ENCODE measurements at regions not wholly inside any gene's neighbourhood (a gene's known extent, or its start where the extent isn't known, plus 50 kb on each side); places are given as distances from the start of the nearest gene placed in this dataset.
A peak's percentile ranks its signal among the peaks of the same experiment; 100 is the strongest.

- no peak for TF ChIP-seq CTCF (tag by site-specific recombination; IDR thresholded peaks at IDR 0.05)
- TF ChIP-seq ZFHX2 (tag by site-specific recombination; conservative IDR thresholded peaks at IDR 0.05), result peak; percentile 61
- TF ChIP-seq HIC1 (tag by site-specific recombination; IDR thresholded peaks at IDR 0.05), result peak; percentile 17; the same call in 1 of the 2 replicates
- TF ChIP-seq ZNF23 (tag by site-specific recombination; IDR thresholded peaks at IDR 0.05; ENCODE audit: borderline replicate concordance), result no peak
- TF ChIP-seq ZNF830 (tag by site-specific recombination; IDR thresholded peaks at IDR 0.05; ENCODE audit: low read depth), result no peak
- no peak for TF ChIP-seq ZNF544 (tag by site-specific recombination; IDR thresholded peaks at IDR 0.05)
Measured at GRCh38 chr5:67984546-67984945, 231.0 kb upstream of the PIK3R1 start (continued).

- no peaks in the 10 kb centered on the region for H3K4me1 ChIP-seq (ENCODE audit: control insufficient read depth, insufficient read depth, low read length)
- no peak overlapping the region for H3K27ac ChIP-seq (ENCODE audit: extremely low read depth, low read depth, low read length)
- H3K36me3 ChIP-seq (ENCODE audit: control insufficient read depth in 2 of 2, insufficient read depth in 1 of 2, low read length in 2 of 2), result no peaks in the 10 kb centered on the region
- ChIA-PET POLR2A (no interaction called here), CTCF (no interaction called here)
- H3K9me3 ChIP-seq (ENCODE audit: control insufficient read depth, insufficient read depth, low read depth, low read length), result no peaks in the 10 kb centered on the region
- no peak overlapping the region for H3K4me3 ChIP-seq (ENCODE audit: low read depth, low read length)
- TF ChIP-seq ZFP69B (tag by site-specific recombination; IDR thresholded peaks at IDR 0.05) (peak; percentile 89; the same call in 1 of the 2 replicates), ZNF223 (tag by site-specific recombination; IDR thresholded peaks at IDR 0.05) (no peak), ATF2 (tag by site-specific recombination; IDR thresholded peaks at IDR 0.05; ENCODE audit: low read depth) (0 out of 2 replicates have a peak, but pooled peaks have one; percentile 5), ZNF211 (tag by site-specific recombination; IDR thresholded peaks at IDR 0.05; ENCODE audit: low read depth) (no peak), ZNF112 (tag by site-specific recombination; IDR thresholded peaks at IDR 0.05) (no peak), HOXA7 (CRISPR knock-in tag; IDR thresholded peaks at IDR 0.05; ENCODE audit: borderline replicate concordance) (no peak), OVOL3 (tag by site-specific recombination; IDR thresholded peaks at IDR 0.05) (no peak), ZNF501 (tag by site-specific recombination; IDR thresholded peaks at IDR 0.05) (no peak), ZNF354C (tag by site-specific recombination; IDR thresholded peaks at IDR 0.05; ENCODE audit: borderline replicate concordance, low read depth) (no peak), ZBTB6 (tag by site-specific recombination; IDR thresholded peaks at IDR 0.05) (no peak), ZNF561 (tag by site-specific recombination; IDR thresholded peaks at IDR 0.05; ENCODE audit: borderline replicate concordance) (0 out of 2 replicates have a peak, but pooled peaks have one; percentile 39), ZBTB48 (tag by site-specific recombination; IDR thresholded peaks at IDR 0.05) (no peak), OSR2 (tag by site-specific recombination; IDR thresholded peaks at IDR 0.05) (peak; percentile 73; the same call in 1 of the 2 replicates), ZNF140 (tag by site-specific recombination; IDR thresholded peaks at IDR 0.05) (no peak), ZIC2 (tag by site-specific recombination; IDR thresholded peaks at IDR 0.05) (peak; percentile 62), ZNF777 (tag by site-specific recombination; IDR thresholded peaks at IDR 0.05; ENCODE audit: borderline replicate concordance) (no peak), SP2 (tag by site-specific recombination; IDR thresholded peaks at IDR 0.05) (no peak), ZNF394 (tag by site-specific recombination; IDR thresholded peaks at IDR 0.05; ENCODE audit: borderline replicate concordance) (peak; percentile 48), HIC1 (tag by site-specific recombination; IDR thresholded peaks at IDR 0.05) (peak; percentile 91)
- TF ChIP-seq, protein P1, sequence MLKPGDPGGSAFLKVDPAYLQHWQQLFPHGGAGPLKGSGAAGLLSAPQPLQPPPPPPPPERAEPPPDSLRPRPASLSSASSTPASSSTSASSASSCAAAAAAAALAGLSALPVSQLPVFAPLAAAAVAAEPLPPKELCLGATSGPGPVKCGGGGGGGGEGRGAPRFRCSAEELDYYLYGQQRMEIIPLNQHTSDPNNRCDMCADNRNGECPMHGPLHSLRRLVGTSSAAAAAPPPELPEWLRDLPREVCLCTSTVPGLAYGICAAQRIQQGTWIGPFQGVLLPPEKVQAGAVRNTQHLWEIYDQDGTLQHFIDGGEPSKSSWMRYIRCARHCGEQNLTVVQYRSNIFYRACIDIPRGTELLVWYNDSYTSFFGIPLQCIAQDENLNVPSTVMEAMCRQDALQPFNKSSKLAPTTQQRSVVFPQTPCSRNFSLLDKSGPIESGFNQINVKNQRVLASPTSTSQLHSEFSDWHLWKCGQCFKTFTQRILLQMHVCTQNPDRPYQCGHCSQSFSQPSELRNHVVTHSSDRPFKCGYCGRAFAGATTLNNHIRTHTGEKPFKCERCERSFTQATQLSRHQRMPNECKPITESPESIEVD (tag by site-specific recombination; IDR thresholded peaks at IDR 0.05), result peak; percentile 88
Measured at GRCh38 chr5:67983251-67984110, 232.1 kb upstream of the PIK3R1 start.

Measured in HEK293 (cell line).